T-helper 17 cell (primary cell): ENCODE measurements at regions not wholly inside any gene's neighbourhood (a gene's known extent, or its start where the extent isn't known, plus 50 kb on each side); places are given as distances from the start of the nearest gene placed in this dataset.

Experiments
- ATAC-seq: fragments of 150-1000 bp; cut with Tn5 transposase; 2 replicates; pipeline ENCODE4 v1.10.0; 2021; ENCODE audit warnings: mild to moderate bottlenecking, moderate library complexity
- DNase-seq, 3 donors: peaks; one replicate each; pipeline versions ENCODE4 v3.0.0 to v3.0.0-alpha.2; 2020 to 2021
- H3K9me3 ChIP-seq: one replicate; pipeline ENCODE4 v1.7.0; 2013; ENCODE audit warnings: low read length, mild to moderate bottlenecking; ENCODE audit not compliant: control insufficient read depth, poor library complexity, severe bottlenecking
- H3K27ac Mint-ChIP-seq: one replicate; pipeline ENCODE4 v1.8.0; 2022; ENCODE audit warnings: mild to moderate bottlenecking, moderate library complexity, mixed read lengths
- H3K27me3 Mint-ChIP-seq: one replicate; pipeline ENCODE4 v1.8.0; 2022; ENCODE audit warnings: mixed read lengths
- H3K36me3 Mint-ChIP-seq: one replicate; pipeline ENCODE4 v1.8.0; 2022; ENCODE audit warnings: low read depth, mixed read lengths
- H3K4me1 Mint-ChIP-seq: one replicate; pipeline ENCODE4 v1.8.0; 2022; ENCODE audit warnings: mild to moderate bottlenecking, mixed read lengths
- H3K4me3 Mint-ChIP-seq: one replicate; pipeline ENCODE4 v1.8.0; 2022; ENCODE audit warnings: mild to moderate bottlenecking, moderate library complexity, mixed read lengths

GRCh38 chr15:100725121-100726069 lies 123.0 kb downstream of the ASB7 start:
- DNase-seq (no peak), ATAC-seq (no peak)
- Mint-ChIP-seq H3K4me3 (no peak overlapping the region), H3K4me1 (peaks cover 2% of the 10 kb centered on the region), H3K27ac (no peak overlapping the region), H3K27me3 (peaks cover 27% of the 10 kb centered on the region), H3K36me3 (no peaks in the 10 kb centered on the region)
- H3K9me3 ChIP-seq = no peaks in the 10 kb centered on the region

GRCh38 chr15:100726070-100726420 lies 123.7 kb downstream of the ASB7 start:
- no peak overlapping the region for H3K4me3 Mint-ChIP-seq
- no peaks in the 10 kb centered on the region for H3K9me3 ChIP-seq
- no peaks in the 10 kb centered on the region for H3K36me3 Mint-ChIP-seq
- ATAC-seq (no peak), DNase-seq (no peak)
- H3K4me1 Mint-ChIP-seq = no peaks in the 10 kb centered on the region
- H3K27me3 Mint-ChIP-seq = peaks cover 28% of the 10 kb centered on the region
- no peak overlapping the region for H3K27ac Mint-ChIP-seq

GRCh38 chr15:100726421-100727190 lies 124.2 kb downstream of the ASB7 start:
- H3K27me3 Mint-ChIP-seq = peaks cover 28% of the 10 kb centered on the region
- ATAC-seq = no peak
- H3K4me1 Mint-ChIP-seq = no peaks in the 10 kb centered on the region
- H3K4me3 Mint-ChIP-seq = no peak overlapping the region
- DNase-seq = no peak
- H3K9me3 ChIP-seq = no peaks in the 10 kb centered on the region
- H3K27ac Mint-ChIP-seq = no peak overlapping the region
- H3K36me3 Mint-ChIP-seq = no peaks in the 10 kb centered on the region

GRCh38 chr15:100727291-100727851 lies 125.0 kb downstream of the ASB7 start:
- Mint-ChIP-seq H3K27ac (no peak overlapping the region), H3K4me1 (no peaks in the 10 kb centered on the region), H3K4me3 (no peak overlapping the region), H3K36me3 (no peaks in the 10 kb centered on the region), H3K27me3 (peaks cover 28% of the 10 kb centered on the region)
- DNase-seq = no peak
- H3K9me3 ChIP-seq = no peaks in the 10 kb centered on the region
- no peak for ATAC-seq

GRCh38 chr15:100728371-100729201 lies 126.2 kb downstream of the ASB7 start:
- Mint-ChIP-seq H3K27me3 (peaks cover 21% of the 10 kb centered on the region), H3K4me1 (no peaks in the 10 kb centered on the region), H3K36me3 (no peaks in the 10 kb centered on the region), H3K4me3 (no peak overlapping the region), H3K27ac (no peak overlapping the region)
- DNase-seq (no peak), ATAC-seq (no peak)
- no peaks in the 10 kb centered on the region for H3K9me3 ChIP-seq

GRCh38 chr15:100729461-100729860 lies 127.1 kb downstream of the ASB7 start:
- no peak overlapping the region for H3K27ac Mint-ChIP-seq
- ATAC-seq (no peak), DNase-seq (no peak)
- H3K27me3 Mint-ChIP-seq = peaks cover 21% of the 10 kb centered on the region
- H3K9me3 ChIP-seq = no peaks in the 10 kb centered on the region
- H3K4me1 Mint-ChIP-seq = no peaks in the 10 kb centered on the region
- no peaks in the 10 kb centered on the region for H3K36me3 Mint-ChIP-seq
- H3K4me3 Mint-ChIP-seq = no peak overlapping the region

GRCh38 chr15:100730129-100730528 lies 127.7 kb downstream of the ASB7 start:
- Mint-ChIP-seq H3K27me3 (peaks cover 24% of the 10 kb centered on the region), H3K27ac (no peak overlapping the region), H3K4me3 (no peak overlapping the region), H3K36me3 (no peaks in the 10 kb centered on the region), H3K4me1 (no peaks in the 10 kb centered on the region)
- DNase-seq (no peak), ATAC-seq (no peak)
- H3K9me3 ChIP-seq = no peaks in the 10 kb centered on the region

- Mint-ChIP-seq H3K27ac (no peak overlapping the region), H3K27me3 (peaks cover 29% of the 10 kb centered on the region), H3K4me3 (no peak overlapping the region), H3K36me3 (no peaks in the 10 kb centered on the region), H3K4me1 (no peaks in the 10 kb centered on the region)
- no peaks in the 10 kb centered on the region for H3K9me3 ChIP-seq
- ATAC-seq = no peak
- no peak for DNase-seq
Observed at GRCh38 chr15:100730655-100731266, 128.4 kb downstream of the ASB7 start.

- Mint-ChIP-seq H3K27me3 (peaks cover 31% of the 10 kb centered on the region), H3K36me3 (no peaks in the 10 kb centered on the region), H3K4me3 (no peak overlapping the region), H3K27ac (no peak overlapping the region), H3K4me1 (no peaks in the 10 kb centered on the region)
- H3K9me3 ChIP-seq = no peaks in the 10 kb centered on the region
- ATAC-seq (no peak), DNase-seq (no peak)
Observed at GRCh38 chr15:100731267-100732152, 129.1 kb downstream of the ASB7 start.

GRCh38 chr15:100732211-100733055 lies 130.0 kb downstream of the ASB7 start:
- no peak overlapping the region for H3K27ac Mint-ChIP-seq
- no peak for DNase-seq
- H3K4me3 Mint-ChIP-seq = no peak overlapping the region
- no peak for ATAC-seq
- peaks cover 29% of the 10 kb centered on the region for H3K27me3 Mint-ChIP-seq
- no peaks in the 10 kb centered on the region for H3K4me1 Mint-ChIP-seq
- no peaks in the 10 kb centered on the region for H3K9me3 ChIP-seq
- H3K36me3 Mint-ChIP-seq = no peaks in the 10 kb centered on the region

GRCh38 chr15:100733101-100733842 lies 130.9 kb downstream of the ASB7 start:
- Mint-ChIP-seq H3K36me3 (no peaks in the 10 kb centered on the region), H3K4me3 (no peak overlapping the region), H3K27ac (no peak overlapping the region), H3K27me3 (peaks cover 22% of the 10 kb centered on the region), H3K4me1 (no peaks in the 10 kb centered on the region)
- DNase-seq (no peak), ATAC-seq (no peak)
- no peaks in the 10 kb centered on the region for H3K9me3 ChIP-seq
